Upper lobe of left lung (tissue), 4 donors: ENCODE measurements at regions not wholly inside any gene's neighbourhood (a gene's known extent, or its start where the extent isn't known, plus 50 kb on each side); places are given as distances from the start of the nearest gene placed in this dataset.
"Not testable (repeated sequence)": the region's sequence is repeated elsewhere in the genome, so short reads cannot be mapped to it uniquely, and the experiment has no call there.

Experiments used
- POLR2A ChIP-seq, 4 donors: fragments of 450-650 bp; IDR thresholded peaks; one replicate each; pipeline ENCODE4 v1.5.1; 2016 to 2017; ENCODE audit warnings: antibody characterized with exemption in 4 of 4, mild to moderate bottlenecking in 2 of 4
- POLR2AphosphoS5 ChIP-seq, 2 donors: sonication (generic); formaldehyde crosslinking; IDR thresholded peaks; one replicate each; pipeline ENCODE4 v1.5.1; 2017; ENCODE audit warnings: antibody characterized with exemption in 2 of 2

- not testable (repeated sequence) for TF ChIP-seq POLR2AphosphoS5, POLR2A (IDR thresholded peaks at IDR 0.05)
Observed at GRCh38 chr19:34095411-34095810, 76.9 kb upstream of the LSM14A start.
